Loucy (cell line): ENCODE measurements at regions not wholly inside any gene's neighbourhood (a gene's known extent, or its start where the extent isn't known, plus 50 kb on each side); places are given as distances from the start of the nearest gene placed in this dataset.

Experiments used
- CTCF ChIP-seq: fragments of 200-600 bp; sonication (generic); conservative IDR thresholded peaks from 2 replicates; pipeline ENCODE4 v1.5.1; 2014; ENCODE audit warnings: mild to moderate bottlenecking, antibody characterized with exemption, low read length
- EZH2phosphoT487 ChIP-seq: fragments of 200-600 bp; IDR thresholded peaks from 2 replicates; pipeline ENCODE4 v1.6.1; 2018; ENCODE audit warnings: antibody characterized with exemption, mild to moderate bottlenecking, moderate library complexity, borderline replicate concordance

- TF ChIP-seq CTCF (no peak), EZH2phosphoT487 (no peak)
These were observed 99.8 kb downstream of the VPREB1 start for GRCh38 chr22:22344430-22344829.
